Kasumi-1 (cell line): ENCODE measurements at regions not wholly inside any gene's neighbourhood (a gene's known extent, or its start where the extent isn't known, plus 50 kb on each side); places are given as distances from the start of the nearest gene placed in this dataset.
"Not testable (repeated sequence)": the region's sequence is repeated elsewhere in the genome, so short reads cannot be mapped to it uniquely, and the experiment has no call there.

Experiments
- DNase-seq, 2 experiments: peaks; one replicate each; lab custom pipeline; 2025; lab: John Stamatoyannopoulos, UW

DNA sequence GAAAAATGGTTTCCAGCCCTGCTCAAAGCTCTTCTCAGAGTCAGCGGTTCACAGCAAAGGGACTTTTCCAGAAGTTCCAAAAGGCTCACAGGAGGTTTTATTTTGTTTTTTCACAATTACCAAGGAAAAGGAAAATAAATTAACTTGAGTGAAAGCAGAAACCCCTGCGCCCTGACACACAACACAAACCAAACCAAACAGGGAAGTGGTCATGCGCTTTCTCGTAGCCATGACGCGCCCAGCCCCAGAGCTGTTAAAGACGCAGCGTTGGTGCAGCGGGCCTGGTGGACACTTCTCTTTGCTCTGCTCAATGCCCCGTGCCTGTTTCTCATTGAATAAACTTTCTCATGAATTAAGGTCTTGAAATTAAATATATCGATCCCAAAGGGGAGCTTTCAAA, 134.4 kb upstream of the LYZL2 start:
- no peak for DNase-seq

DNA sequence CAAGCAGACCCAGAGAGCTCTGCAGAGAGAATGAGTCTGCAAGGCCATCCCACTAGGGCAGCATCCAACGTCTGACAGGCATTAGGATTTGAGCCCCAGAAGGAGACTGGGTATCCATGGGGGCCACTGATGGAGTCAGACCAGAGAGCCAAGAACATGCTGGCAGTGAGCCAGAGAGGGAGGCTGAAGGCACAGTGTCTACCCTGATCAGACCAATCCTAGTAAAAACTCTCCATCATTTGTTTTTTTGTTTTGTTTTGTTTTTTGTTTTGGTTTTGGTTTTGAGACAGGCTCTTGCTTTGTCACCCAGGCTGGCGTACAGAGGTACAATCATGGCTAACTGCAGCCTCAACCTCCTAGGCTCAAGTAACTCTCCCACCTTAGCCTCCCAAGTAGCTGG, 133.1 kb upstream of the LYZL2 start:
- DNase-seq = no peak

DNA sequence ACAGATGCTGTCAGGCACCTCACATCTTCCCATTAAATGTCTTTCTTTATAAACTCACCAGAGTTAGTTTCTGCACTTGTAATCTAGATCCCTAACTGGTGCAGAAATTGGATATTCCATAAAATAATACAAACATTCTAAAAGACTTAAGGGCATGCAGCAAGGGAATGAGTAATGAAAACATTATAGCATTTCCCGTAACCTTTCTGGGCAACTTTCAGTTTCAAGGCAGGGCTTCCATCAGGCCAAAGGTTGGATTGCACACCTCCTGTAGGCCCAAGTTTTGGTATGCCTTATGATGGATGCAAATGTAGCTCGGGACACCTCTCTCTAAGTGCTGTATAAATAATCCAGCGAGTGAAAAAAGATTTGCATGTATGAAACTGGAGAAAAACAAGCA, 129.9 kb upstream of the LYZL2 start:
- DNase-seq = no peak

DNA sequence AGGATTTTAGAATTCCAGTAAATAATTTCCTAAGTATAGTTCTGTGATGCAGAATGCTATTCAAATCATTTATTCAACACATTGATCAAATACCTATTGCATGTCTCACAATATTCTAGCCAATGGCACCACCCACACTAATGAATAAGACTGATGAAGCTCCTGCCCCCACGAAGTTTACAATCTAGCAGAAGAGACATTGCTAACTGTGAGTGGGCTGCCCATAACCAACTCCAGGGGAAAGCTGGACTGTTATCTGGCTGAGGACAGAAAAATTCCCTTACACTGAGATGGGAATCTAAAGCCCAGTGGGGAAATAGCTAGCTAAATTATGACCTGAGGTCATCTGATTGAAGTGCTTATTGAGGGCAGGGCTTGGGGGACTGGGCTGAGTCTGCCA, 128.8 kb upstream of the LYZL2 start:
- no peak for DNase-seq

DNA sequence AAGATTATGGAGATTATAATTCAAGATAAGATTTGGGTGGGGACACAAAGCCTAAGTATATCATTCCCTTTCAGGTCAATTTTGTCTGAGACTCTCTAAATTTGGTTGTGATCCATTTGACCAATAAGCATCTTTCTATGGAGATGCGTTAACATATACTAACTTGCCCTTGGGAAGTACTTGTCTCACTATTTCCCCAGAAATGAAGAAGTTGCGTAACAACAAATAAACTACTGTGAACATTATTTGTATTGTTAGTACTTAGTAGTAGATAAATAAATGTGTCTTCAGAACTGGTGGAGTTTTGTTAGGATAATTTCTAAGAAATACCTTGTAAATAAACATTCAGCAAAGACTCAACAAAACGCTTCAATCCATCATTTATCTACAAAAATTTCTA, 127.3 kb upstream of the LYZL2 start:
- no peak for DNase-seq

- no peak for DNase-seq
Measured at GRCh38 chr10:30756151-30756550, 126.6 kb upstream of the LYZL2 start.

GRCh38 chr10:30755441-30755953, 125.9 kb upstream of the LYZL2 start:
- DNase-seq = no peak

DNA sequence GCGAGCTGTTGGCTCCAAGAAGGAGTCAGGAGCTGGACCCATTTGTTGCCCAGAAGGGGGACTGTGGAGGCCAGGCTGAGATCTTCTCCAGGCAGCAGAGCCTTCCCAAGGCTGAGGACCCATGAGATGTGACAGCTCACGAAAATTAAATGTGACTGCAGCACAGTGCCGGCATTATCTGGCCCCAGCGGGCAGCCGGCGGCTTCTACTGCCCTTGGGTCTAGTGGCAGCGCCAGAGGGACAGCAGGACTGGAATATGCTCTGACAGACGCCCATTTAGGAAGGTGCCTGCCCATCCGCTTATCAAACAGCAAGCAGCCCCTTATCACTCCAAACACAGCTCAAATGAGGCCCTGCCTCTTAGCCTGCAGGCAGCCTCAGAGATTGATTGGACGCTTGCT, 122.9 kb upstream of the LYZL2 start:
- no peak for DNase-seq

GRCh38 chr10:30751678-30752331, 122.3 kb upstream of the LYZL2 start:
- peak; percentile 75 to 83 for DNase-seq

GRCh38 chr10:30750971-30751677, 121.6 kb upstream of the LYZL2 start:
- peak; percentile 74 to 78 for DNase-seq

GRCh38 chr10:30749385-30749784, 119.8 kb upstream of the LYZL2 start:
- DNase-seq = no peak

DNA sequence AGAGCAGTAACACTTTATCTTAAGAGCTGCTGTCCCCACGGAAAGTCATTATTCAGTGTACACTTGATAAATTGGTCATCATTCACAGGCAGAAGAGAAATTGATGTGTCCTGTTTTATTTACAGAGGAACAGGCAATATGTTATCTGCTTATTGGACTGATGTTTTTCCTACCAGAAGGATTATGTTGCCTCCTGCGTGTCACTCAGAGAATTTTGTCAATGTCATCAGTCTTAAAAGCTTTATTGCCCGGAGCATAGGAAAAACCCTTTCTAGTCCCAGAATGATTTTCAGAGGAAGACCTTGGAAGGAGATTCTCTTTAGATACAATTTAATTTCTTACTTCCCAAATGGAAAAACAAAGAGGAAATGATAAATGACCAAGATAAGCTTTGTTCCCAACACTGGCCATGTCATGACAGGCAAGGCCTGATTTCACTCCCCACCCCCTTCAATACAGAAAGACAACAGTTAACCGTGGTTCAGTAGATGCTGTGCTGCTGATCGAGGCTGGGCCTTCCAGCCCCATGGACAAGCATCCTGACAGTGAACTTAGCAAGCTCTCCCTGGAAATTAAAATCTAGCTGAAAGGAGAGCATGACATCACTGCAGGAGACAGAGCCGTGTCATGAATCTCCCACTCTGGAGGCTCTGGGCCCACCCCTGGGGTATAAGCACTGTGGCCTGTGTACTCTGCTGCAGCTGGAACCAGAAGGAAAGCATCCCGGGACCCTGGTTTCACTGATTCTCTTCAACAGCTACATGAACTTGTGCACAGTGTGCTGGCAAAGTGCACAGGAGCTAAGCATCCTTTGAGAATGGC, 118.8 kb upstream of the LYZL2 start:
- no peak for DNase-seq

DNA sequence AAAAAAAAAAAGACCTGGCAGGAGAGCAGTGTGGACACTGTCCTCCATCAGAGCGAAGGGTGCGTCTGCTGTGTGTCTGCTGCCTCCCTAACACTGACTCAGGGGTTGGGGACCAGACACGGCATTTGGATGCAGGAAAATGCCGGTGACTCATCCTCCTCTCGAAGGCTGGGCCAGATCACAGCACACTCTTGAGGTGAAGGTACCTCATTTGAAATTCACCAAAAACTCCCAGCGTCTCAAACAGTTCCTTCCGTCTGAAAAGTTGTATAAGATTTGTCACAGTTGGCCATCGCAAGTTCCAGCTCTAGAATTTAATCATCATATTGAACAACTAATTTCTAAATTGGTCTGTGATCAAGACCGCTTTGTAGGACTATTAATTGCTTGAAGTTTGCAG, 118.1 kb upstream of the LYZL2 start:
- DNase-seq = no peak

- DNase-seq = no peak
Measured at GRCh38 chr10:30745953-30746352, 116.4 kb upstream of the LYZL2 start.

GRCh38 chr10:30744106-30744505, 114.6 kb upstream of the LYZL2 start:
- no peak for DNase-seq

DNA sequence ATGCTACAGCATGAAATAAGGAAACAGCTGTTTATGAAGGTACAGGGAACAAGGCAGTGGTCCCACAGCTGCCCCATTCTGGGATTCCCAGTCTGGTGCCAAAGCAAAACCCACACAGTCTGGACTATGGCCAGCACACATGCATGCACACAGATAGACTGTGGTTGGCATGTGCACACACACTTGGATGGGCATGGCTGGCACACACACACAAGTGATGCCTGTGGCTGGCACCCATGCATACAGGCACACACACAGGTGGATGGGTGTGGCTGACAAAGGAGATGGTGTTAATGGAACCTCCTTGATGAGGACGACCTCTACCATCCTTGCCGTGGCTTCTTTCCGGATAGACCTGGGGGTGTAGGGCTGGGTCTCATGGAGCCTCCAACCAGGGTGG, 114.0 kb upstream of the LYZL2 start:
- DNase-seq = no peak

DNA sequence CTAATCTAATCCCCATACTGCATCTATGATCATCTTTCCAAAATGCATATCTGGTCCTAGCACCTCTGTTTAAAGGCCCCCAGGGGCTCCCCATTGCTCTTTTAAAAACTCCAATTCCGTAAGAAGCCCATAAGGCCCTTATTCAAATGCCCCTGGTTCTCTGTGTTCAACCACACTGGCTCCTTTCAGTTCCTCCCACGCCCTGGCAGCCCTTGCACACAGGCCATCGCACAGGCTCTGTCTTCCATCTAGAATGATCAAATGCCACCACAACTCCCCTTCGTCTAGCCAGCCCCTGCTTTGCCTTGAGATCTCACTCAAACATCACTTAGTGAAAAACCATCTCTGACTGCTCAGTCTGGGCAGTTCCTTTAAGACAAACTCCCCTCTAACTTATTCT, 112.9 kb upstream of the LYZL2 start:
- no peak for DNase-seq

- DNase-seq = not testable (repeated sequence)
Measured at GRCh38 chr10:30740774-30741173, 111.2 kb upstream of the LYZL2 start.

DNA sequence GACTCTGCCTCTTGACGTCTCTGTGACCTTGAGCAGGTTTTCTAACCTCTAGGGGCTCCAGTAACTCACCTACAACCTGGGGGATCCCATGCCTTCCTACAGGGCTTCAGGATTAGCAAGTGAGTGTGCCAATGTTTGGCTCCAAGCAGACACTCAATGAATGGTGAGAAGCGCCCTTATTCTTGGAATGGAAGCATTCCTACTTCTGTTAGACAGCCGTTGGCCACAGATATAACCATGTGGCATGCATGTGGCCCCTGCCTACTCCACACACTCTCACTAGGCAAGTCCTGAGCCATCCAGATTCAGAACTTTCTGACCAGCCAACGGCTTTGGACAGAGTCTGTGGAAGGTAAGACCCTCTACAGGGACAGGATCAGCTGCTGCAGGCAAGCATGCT, 108.9 kb upstream of the LYZL2 start:
- no peak for DNase-seq

- DNase-seq = no peak
Measured at GRCh38 chr10:30737931-30738391, 108.4 kb upstream of the LYZL2 start.

DNA sequence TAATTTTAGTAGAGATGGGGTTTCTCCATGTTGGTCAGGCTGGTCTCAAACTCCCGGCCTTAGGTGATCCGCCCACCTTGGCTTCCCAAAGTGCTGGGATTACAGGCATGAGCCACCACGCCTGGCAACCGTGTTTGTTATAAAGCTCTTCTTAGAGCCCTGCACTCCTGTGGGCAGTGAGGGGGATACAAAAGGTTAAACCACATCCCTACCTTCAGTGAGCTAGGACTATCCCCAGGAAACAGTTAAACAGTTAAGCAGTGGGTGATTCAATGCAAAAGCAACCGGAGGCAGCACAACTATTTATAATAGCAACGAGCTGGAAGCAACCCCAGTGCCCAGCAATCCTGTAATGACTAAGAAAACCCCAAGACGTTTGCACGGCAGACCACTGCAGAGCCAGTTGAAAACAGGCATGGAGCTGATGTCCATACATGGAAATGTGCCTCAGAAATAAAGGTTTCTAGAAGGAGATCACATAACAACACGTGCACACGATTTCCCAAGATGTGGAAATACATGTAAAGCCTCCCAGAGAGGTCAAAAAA, 107.2 kb upstream of the LYZL2 start:
- peak; percentile 82 to 88 for DNase-seq

DNA sequence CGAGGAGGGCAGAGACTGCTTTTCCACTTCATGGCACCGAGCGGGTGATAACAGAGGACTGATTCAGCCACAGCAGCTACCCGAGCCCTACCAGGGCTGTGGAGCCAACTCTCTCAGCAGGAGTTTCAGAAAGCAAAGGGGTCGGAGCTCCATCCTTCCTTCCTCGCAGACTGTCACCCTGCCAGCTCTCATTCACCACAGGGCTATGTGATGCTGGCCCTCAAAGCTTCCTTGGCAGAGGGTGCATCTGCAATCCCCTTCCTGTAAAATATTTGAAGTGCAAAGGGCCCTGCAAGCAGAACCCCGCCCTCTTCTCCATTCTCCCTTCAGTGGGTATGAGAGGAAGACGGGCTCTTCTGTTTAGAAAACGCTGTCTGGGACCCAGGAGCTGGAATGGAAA, 105.3 kb upstream of the LYZL2 start:
- DNase-seq = peak; percentile 20 to 26
